MM.1S (cell line): ENCODE measurements at regions not wholly inside any gene's neighbourhood (a gene's known extent, or its start where the extent isn't known, plus 50 kb on each side); places are given as distances from the start of the nearest gene placed in this dataset.

Experiments
- DNase-seq: peaks from one replicate; pipeline ENCODE4 v3.0.0-alpha.2; 2015
- H2AFZ ChIP-seq: fragments of 300-600 bp; sonication (generic); 2 replicates; pipeline ENCODE4 v1.6.0; 2016; ENCODE audit warnings: antibody characterized with exemption, low read length
- H3F3A ChIP-seq: fragments of 300-600 bp; sonication (generic); 2 replicates; pipeline ENCODE4 v1.6.1; 2016; ENCODE audit warnings: mild to moderate bottlenecking, antibody characterized with exemption, low read length, moderate library complexity, mixed read lengths; ENCODE audit not compliant: insufficient read depth
- H3K27ac ChIP-seq: fragments of 300-600 bp; sonication (generic); 2 replicates; pipeline ENCODE4 v1.5.1; 2016; ENCODE audit warnings: mild to moderate bottlenecking, low read length
- H3K27me3 ChIP-seq: fragments of 300-600 bp; sonication (generic); replicated peaks from 2 replicates; pipeline ENCODE4 v1.6.0; 2016; ENCODE audit warnings: low read length; ENCODE audit not compliant: insufficient read depth
- H3K36me3 ChIP-seq: fragments of 300-600 bp; sonication (generic); replicated peaks from 2 replicates; pipeline ENCODE4 v1.6.1; 2016; ENCODE audit warnings: mild to moderate bottlenecking, low read length, mixed read lengths; ENCODE audit not compliant: insufficient read depth
- H3K4me1 ChIP-seq: fragments of 300-600 bp; sonication (generic); 2 replicates; pipeline ENCODE4 v1.6.1; 2016; ENCODE audit warnings: low read length, mixed read lengths
- H3K4me2 ChIP-seq: fragments of 300-600 bp; sonication (generic); 2 replicates; pipeline ENCODE4 v1.6.0; 2016; ENCODE audit warnings: low read depth, low read length
- H3K4me3 ChIP-seq: fragments of 300-600 bp; sonication (generic); 2 replicates; pipeline ENCODE4 v1.5.1; 2016; ENCODE audit warnings: low read length, mixed read lengths
- H3K79me2 ChIP-seq: fragments of 300-600 bp; sonication (generic); 2 replicates; pipeline ENCODE4 v1.6.1; 2016; ENCODE audit warnings: mixed run types, low read length, mixed read lengths
- H3K9ac ChIP-seq: fragments of 300-600 bp; sonication (generic); 2 replicates; pipeline ENCODE4 v1.6.1; 2016; ENCODE audit warnings: low read length, mixed read lengths
- H3K9me2 ChIP-seq: fragments of 300-600 bp; sonication (generic); replicated peaks from 2 replicates; pipeline ENCODE4 v1.6.1; 2016; ENCODE audit warnings: mild to moderate bottlenecking, low read length, mixed read lengths; ENCODE audit not compliant: insufficient read depth
- H3K9me3 ChIP-seq: fragments of 300-600 bp; sonication (generic); replicated peaks from 2 replicates; pipeline ENCODE4 v1.6.1; 2016; ENCODE audit warnings: mild to moderate bottlenecking, low read length, mixed read lengths; ENCODE audit not compliant: insufficient read depth
- H4K20me1 ChIP-seq: fragments of 300-600 bp; sonication (generic); 2 replicates; pipeline ENCODE4 v1.6.1; 2016; ENCODE audit warnings: mild to moderate bottlenecking, low read length, moderate library complexity, mixed read lengths; ENCODE audit not compliant: insufficient read depth
- EZH2 ChIP-seq: fragments of 300-600 bp; sonication (generic); optimal IDR thresholded peaks from 2 replicates; pipeline ENCODE3; 2017; ENCODE audit warnings: low read depth, mild to moderate bottlenecking, antibody characterized with exemption, low read length, mixed read lengths
- EZH2phosphoT487 ChIP-seq: fragments of 300-600 bp; sonication (generic); IDR thresholded peaks from 2 replicates; pipeline ENCODE4 v1.6.1; 2018; ENCODE audit warnings: antibody characterized with exemption, low read length
- TF ChIP-seq, protein P1 (sequence below): fragments of 300-600 bp; sonication (generic); IDR thresholded peaks from 2 replicates; pipeline ENCODE4 v1.5.1; 2016; ENCODE audit warnings: antibody characterized with exemption, low read length, mixed read lengths

DNA sequence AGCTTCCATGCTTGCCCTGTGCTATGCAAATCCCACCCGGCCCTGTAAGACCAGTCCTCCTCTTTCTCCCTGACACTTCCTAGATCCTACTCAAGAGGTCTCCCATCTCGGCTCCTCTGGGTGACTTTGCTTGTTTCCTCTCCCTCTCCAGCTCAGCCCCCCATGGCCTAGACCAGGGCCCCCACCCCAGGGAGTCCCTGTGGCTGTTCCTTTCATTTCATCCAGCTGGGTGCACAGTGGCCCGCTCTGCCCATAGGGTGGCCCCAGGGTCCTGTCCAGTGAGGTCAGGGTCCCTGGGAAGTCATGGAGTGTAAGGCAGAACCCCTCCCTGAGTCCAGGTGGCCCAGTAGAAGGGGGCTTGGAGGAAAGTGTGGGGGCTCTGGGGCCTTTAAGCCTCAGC lies 52.3 kb upstream of the NKX1-1 start:
- H3K9me3 ChIP-seq, result no peaks in the 10 kb centered on the region
- no peak overlapping the region for H2AFZ ChIP-seq
- no peak overlapping the region for H3K9ac ChIP-seq
- no peak overlapping the region for H3K4me2 ChIP-seq
- H3K27ac ChIP-seq, result no peak overlapping the region
- no peaks in the 10 kb centered on the region for H3K9me2 ChIP-seq
- no peaks in the 10 kb centered on the region; the same call in 1 of the 2 replicates for H3K27me3 ChIP-seq
- no peaks in the 10 kb centered on the region for H3K36me3 ChIP-seq
- H3K4me3 ChIP-seq, result no peak overlapping the region
- H3F3A ChIP-seq, result no peaks in the 10 kb centered on the region
- TF ChIP-seq EZH2, result no peak
- no peak for TF ChIP-seq EZH2phosphoT487
- TF ChIP-seq, protein P1, sequence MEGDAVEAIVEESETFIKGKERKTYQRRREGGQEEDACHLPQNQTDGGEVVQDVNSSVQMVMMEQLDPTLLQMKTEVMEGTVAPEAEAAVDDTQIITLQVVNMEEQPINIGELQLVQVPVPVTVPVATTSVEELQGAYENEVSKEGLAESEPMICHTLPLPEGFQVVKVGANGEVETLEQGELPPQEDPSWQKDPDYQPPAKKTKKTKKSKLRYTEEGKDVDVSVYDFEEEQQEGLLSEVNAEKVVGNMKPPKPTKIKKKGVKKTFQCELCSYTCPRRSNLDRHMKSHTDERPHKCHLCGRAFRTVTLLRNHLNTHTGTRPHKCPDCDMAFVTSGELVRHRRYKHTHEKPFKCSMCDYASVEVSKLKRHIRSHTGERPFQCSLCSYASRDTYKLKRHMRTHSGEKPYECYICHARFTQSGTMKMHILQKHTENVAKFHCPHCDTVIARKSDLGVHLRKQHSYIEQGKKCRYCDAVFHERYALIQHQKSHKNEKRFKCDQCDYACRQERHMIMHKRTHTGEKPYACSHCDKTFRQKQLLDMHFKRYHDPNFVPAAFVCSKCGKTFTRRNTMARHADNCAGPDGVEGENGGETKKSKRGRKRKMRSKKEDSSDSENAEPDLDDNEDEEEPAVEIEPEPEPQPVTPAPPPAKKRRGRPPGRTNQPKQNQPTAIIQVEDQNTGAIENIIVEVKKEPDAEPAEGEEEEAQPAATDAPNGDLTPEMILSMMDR, result no peak
- H3K79me2 ChIP-seq, result no peaks in the 10 kb centered on the region
- no peak for DNase-seq
- no peaks in the 10 kb centered on the region for H3K4me1 ChIP-seq
- no peaks in the 10 kb centered on the region for H4K20me1 ChIP-seq
